ENCODE measurements at regions not wholly inside any gene's neighbourhood (a gene's known extent, or its start where the extent isn't known, plus 50 kb on each side); places are given as distances from the start of the nearest gene placed in this dataset.

GRCh38 chr12:113740699-113741098 lies 225.4 kb downstream of the RBM19 start:
- no peaks in the 10 kb centered on the region for H3K36me3 ChIP-seq (ENCODE audit: insufficient read depth, low read length)

GRCh38 chr12:113735131-113735530 lies 231.0 kb downstream of the RBM19 start:
- no peak overlapping the region for H3K4me3 ChIP-seq (ENCODE audit: low read length)

More at GRCh38 chr12:113740699-113741098, 225.4 kb downstream of the RBM19 start:
- Histone ChIP-seq H3K79me2 (ENCODE audit: low read length) (no peaks in the 10 kb centered on the region), H3K9ac (ENCODE audit: low read length) (no peak overlapping the region), H3K4me3 (ENCODE audit: low read length) (no peak overlapping the region), H4K20me1 (ENCODE audit: insufficient read depth, low read depth, low read length) (no peaks in the 10 kb centered on the region), H3K4me1 (ENCODE audit: low read length) (no peaks in the 10 kb centered on the region), H3K9me3 (ENCODE audit: low read length) (no peaks in the 10 kb centered on the region), H3K4me2 (ENCODE audit: low read depth, low read length, poor library complexity, severe bottlenecking) (no peak overlapping the region), H3K9me2 (replicated peaks; ENCODE audit: insufficient read depth, low read length) (no peaks in the 10 kb centered on the region), H2AFZ (ENCODE audit: low read length) (no peak overlapping the region), H3K27me3 (ENCODE audit: low read length) (no peaks in the 10 kb centered on the region), H3K27ac (ENCODE audit: low read length) (no peak overlapping the region)
- DNase-seq: no peak

DNA sequence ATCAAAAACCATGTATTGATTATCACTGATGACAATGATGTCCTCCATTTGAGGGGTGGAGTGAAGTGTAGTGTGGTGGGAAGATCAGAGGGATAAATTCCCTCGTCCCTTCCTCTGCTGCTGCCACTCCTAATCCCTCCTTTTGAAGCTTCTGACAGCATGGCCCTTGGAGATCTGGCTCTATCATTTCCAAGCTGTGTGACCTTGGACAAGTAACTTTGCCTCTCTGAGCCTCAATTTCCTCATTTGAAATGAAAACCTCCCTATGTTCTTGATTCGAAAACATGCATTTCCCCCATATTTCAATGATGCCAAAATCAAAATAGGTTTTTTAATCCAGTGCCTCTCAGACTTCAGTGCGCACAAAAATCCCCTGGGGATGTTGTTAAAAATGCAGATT lies 231.6 kb downstream of the RBM19 start:
- H3K36me3 ChIP-seq (ENCODE audit: insufficient read depth, low read length): no peaks in the 10 kb centered on the region
- no peaks in the 10 kb centered on the region for H3K27me3 ChIP-seq (ENCODE audit: low read length)
- no peak overlapping the region for H3K9ac ChIP-seq (ENCODE audit: low read length)
- no peak overlapping the region for H3K4me3 ChIP-seq (ENCODE audit: low read length)
- no peak overlapping the region for H3K27ac ChIP-seq (ENCODE audit: low read length)
- H3K4me2 ChIP-seq (ENCODE audit: low read depth, low read length, poor library complexity, severe bottlenecking): no peak overlapping the region
- H3K79me2 ChIP-seq (ENCODE audit: low read length): no peaks in the 10 kb centered on the region
- no peaks in the 10 kb centered on the region for H3K4me1 ChIP-seq (ENCODE audit: low read length)
- DNase-seq: no peak
- H4K20me1 ChIP-seq (ENCODE audit: insufficient read depth, low read depth, low read length): no peaks in the 10 kb centered on the region
- no peak overlapping the region for H2AFZ ChIP-seq (ENCODE audit: low read length)
- H3K9me3 ChIP-seq (ENCODE audit: low read length): no peaks in the 10 kb centered on the region
- no peaks in the 10 kb centered on the region for H3K9me2 ChIP-seq (replicated peaks; ENCODE audit: insufficient read depth, low read length)

More at GRCh38 chr12:113735131-113735530, 231.0 kb downstream of the RBM19 start:
- no peak overlapping the region for H3K9ac ChIP-seq (ENCODE audit: low read length)
- no peak for DNase-seq
- H3K36me3 ChIP-seq (ENCODE audit: insufficient read depth, low read length): no peaks in the 10 kb centered on the region
- no peaks in the 10 kb centered on the region for H3K4me1 ChIP-seq (ENCODE audit: low read length)
- no peaks in the 10 kb centered on the region for H3K27me3 ChIP-seq (ENCODE audit: low read length)
- no peaks in the 10 kb centered on the region for H4K20me1 ChIP-seq (ENCODE audit: insufficient read depth, low read depth, low read length)
- H3K9me3 ChIP-seq (ENCODE audit: low read length): no peaks in the 10 kb centered on the region
- no peak overlapping the region for H3K4me2 ChIP-seq (ENCODE audit: low read depth, low read length, poor library complexity, severe bottlenecking)
- no peak overlapping the region for H2AFZ ChIP-seq (ENCODE audit: low read length)
- H3K27ac ChIP-seq (ENCODE audit: low read length): no peak overlapping the region
- no peaks in the 10 kb centered on the region for H3K9me2 ChIP-seq (replicated peaks; ENCODE audit: insufficient read depth, low read length)
- no peaks in the 10 kb centered on the region for H3K79me2 ChIP-seq (ENCODE audit: low read length)

DNA sequence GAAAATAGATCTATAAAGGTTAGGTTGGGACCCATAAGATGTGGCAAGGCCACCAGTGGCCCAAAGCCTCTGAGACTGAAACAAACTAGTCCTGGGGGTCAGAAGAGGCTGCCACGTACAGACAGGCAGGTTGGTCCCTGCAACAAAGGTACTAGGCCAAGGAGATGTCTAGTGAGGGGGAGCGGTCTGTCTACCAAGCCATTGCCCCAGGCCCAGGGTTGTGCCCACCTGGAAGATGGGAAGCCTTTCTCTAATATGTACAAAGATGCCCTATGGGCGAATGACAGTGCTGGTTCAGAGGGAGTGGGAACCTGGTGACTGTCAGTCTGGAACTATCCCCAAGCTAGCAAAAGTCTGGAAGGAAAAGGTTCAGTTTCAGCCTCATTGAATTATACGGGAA lies 233.2 kb downstream of the RBM19 start:
- no peak for DNase-seq
- Histone ChIP-seq H2AFZ (ENCODE audit: low read length) (no peak overlapping the region), H3K9me2 (replicated peaks; ENCODE audit: insufficient read depth, low read length) (no peaks in the 10 kb centered on the region), H3K9ac (ENCODE audit: low read length) (no peak overlapping the region), H3K4me3 (ENCODE audit: low read length) (no peak overlapping the region), H3K4me1 (ENCODE audit: low read length) (no peaks in the 10 kb centered on the region), H3K4me2 (ENCODE audit: low read depth, low read length, poor library complexity, severe bottlenecking) (no peak overlapping the region), H3K79me2 (ENCODE audit: low read length) (no peaks in the 10 kb centered on the region), H3K27ac (ENCODE audit: low read length) (no peak overlapping the region), H3K9me3 (ENCODE audit: low read length) (no peaks in the 10 kb centered on the region), H3K36me3 (ENCODE audit: insufficient read depth, low read length) (no peaks in the 10 kb centered on the region), H3K27me3 (ENCODE audit: low read length) (no peaks in the 10 kb centered on the region), H4K20me1 (ENCODE audit: insufficient read depth, low read depth, low read length) (no peaks in the 10 kb centered on the region)

- Histone ChIP-seq H3K9ac (ENCODE audit: low read length) (no peak overlapping the region), H3K4me3 (ENCODE audit: low read length) (no peak overlapping the region), H4K20me1 (ENCODE audit: insufficient read depth, low read depth, low read length) (no peaks in the 10 kb centered on the region), H3K27me3 (ENCODE audit: low read length) (no peaks in the 10 kb centered on the region), H2AFZ (ENCODE audit: low read length) (no peak overlapping the region), H3K9me3 (ENCODE audit: low read length) (no peaks in the 10 kb centered on the region), H3K27ac (ENCODE audit: low read length) (no peak overlapping the region), H3K4me1 (ENCODE audit: low read length) (no peaks in the 10 kb centered on the region), H3K36me3 (ENCODE audit: insufficient read depth, low read length) (no peaks in the 10 kb centered on the region), H3K4me2 (ENCODE audit: low read depth, low read length, poor library complexity, severe bottlenecking) (no peak overlapping the region), H3K9me2 (replicated peaks; ENCODE audit: insufficient read depth, low read length) (no peaks in the 10 kb centered on the region), H3K79me2 (ENCODE audit: low read length) (no peaks in the 10 kb centered on the region)
- DNase-seq: no peak
These were observed 238.5 kb downstream of the RBM19 start for GRCh38 chr12:113727651-113728061.

DNA sequence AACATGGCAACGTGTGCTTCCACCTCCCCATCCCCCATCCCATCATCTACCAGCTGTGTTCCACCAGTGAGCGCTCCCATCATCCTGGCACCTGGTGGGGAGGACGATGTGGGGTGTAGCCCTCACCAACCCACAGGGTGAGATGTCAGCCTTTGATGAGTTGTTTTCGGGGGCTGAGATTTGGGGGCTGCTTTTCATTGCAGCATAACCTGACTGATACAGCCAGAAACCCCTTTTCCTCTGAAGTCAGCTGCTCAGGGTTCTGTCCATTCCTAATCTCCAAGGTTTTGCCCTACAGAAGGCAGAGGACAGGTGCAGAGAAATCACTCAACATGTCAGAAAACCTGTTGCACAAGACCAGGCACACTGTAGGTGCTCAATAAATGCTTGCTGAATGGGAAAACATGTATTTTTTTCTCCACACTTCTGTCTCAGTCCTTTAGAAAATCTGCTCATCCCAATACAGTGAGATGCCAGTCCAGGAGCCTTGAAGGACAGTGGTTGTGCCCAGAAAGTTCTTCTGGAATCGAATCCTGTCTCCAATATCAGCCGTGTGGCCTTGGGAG lies 239.8 kb downstream of the RBM19 start:
- no peaks in the 10 kb centered on the region for H3K9me3 ChIP-seq (ENCODE audit: low read length)
- no peak overlapping the region for H3K9ac ChIP-seq (ENCODE audit: low read length)
- H2AFZ ChIP-seq (ENCODE audit: low read length): no peak overlapping the region
- no peaks in the 10 kb centered on the region for H3K4me1 ChIP-seq (ENCODE audit: low read length)
- H3K27me3 ChIP-seq (ENCODE audit: low read length): no peaks in the 10 kb centered on the region
- H3K4me3 ChIP-seq (ENCODE audit: low read length): no peak overlapping the region
- H3K79me2 ChIP-seq (ENCODE audit: low read length): no peaks in the 10 kb centered on the region
- H3K9me2 ChIP-seq (replicated peaks; ENCODE audit: insufficient read depth, low read length): no peaks in the 10 kb centered on the region
- H3K4me2 ChIP-seq (ENCODE audit: low read depth, low read length, poor library complexity, severe bottlenecking): no peak overlapping the region
- no peaks in the 10 kb centered on the region for H3K36me3 ChIP-seq (ENCODE audit: insufficient read depth, low read length)
- H4K20me1 ChIP-seq (ENCODE audit: insufficient read depth, low read depth, low read length): no peaks in the 10 kb centered on the region
- no peak overlapping the region for H3K27ac ChIP-seq (ENCODE audit: low read length)
- no peak for DNase-seq

DNA sequence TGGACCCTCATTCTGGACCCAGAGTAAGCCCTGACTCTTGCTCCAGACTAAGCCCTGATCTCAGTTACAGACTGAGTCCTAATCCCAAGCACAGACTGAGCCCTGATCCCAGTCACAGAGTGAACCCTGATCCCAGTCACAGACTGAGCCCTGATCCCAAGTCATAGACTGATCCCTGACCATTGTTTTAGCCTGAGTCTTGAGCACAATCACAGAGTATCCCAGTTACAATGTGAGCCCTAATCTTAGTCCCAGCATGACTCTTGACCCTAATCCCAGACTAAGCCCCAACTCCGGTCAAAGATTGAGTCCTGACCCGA lies 240.6 kb downstream of the RBM19 start:
- no peak for DNase-seq
- Histone ChIP-seq H3K36me3 (ENCODE audit: insufficient read depth, low read length) (no peaks in the 10 kb centered on the region), H2AFZ (ENCODE audit: low read length) (no peak overlapping the region), H3K4me3 (ENCODE audit: low read length) (no peak overlapping the region), H3K9ac (ENCODE audit: low read length) (no peak overlapping the region), H3K79me2 (ENCODE audit: low read length) (no peaks in the 10 kb centered on the region), H3K27ac (ENCODE audit: low read length) (no peak overlapping the region), H3K9me2 (replicated peaks; ENCODE audit: insufficient read depth, low read length) (no peaks in the 10 kb centered on the region), H3K4me1 (ENCODE audit: low read length) (no peaks in the 10 kb centered on the region), H3K4me2 (ENCODE audit: low read depth, low read length, poor library complexity, severe bottlenecking) (no peak overlapping the region), H3K27me3 (ENCODE audit: low read length) (no peaks in the 10 kb centered on the region), H3K9me3 (ENCODE audit: low read length) (no peaks in the 10 kb centered on the region), H4K20me1 (ENCODE audit: insufficient read depth, low read depth, low read length) (no peaks in the 10 kb centered on the region)

DNA sequence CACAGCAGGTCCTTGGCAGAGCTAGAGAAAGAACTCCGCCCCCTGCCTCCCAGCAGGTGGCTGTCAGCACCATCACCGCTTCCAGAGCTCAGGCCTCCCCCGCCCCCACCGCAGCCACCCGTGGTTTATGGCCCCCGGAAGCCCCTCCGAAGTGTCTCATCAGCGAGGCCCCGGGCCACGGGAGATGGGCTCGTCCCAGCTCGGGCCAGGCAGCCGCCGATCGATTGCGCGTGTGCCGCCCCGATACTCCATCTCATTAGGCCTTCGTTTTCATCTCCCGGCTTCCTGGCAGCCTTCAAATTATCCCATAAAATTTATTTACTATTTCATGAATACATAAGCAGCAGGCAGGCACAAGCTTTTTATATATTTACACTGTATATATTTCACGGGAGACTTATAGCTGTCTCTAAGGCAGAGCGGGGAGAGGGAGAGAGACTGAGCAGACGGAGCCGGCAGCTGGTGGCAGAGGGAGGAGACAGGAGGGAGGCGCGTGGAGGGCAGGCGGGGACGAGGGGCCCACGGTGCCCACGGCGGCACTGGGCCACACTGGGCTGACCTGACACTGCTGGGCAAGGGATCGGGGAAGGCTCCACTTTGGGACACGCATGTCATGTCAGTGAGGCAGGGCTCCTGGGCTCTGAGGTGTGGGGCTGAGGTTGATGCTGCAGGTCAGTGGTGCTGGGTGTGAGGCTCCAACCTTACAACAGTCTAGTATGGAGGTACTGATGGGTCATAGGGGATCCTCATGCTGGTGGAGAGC lies 241.2 kb downstream of the RBM19 start:
- Histone ChIP-seq H3K9me2 (replicated peaks; ENCODE audit: insufficient read depth, low read length) (no peaks in the 10 kb centered on the region), H3K4me3 (ENCODE audit: low read length) (no peak overlapping the region), H3K4me2 (ENCODE audit: low read depth, low read length, poor library complexity, severe bottlenecking) (no peak overlapping the region), H3K9ac (ENCODE audit: low read length) (no peak overlapping the region), H3K79me2 (ENCODE audit: low read length) (no peaks in the 10 kb centered on the region), H3K27ac (ENCODE audit: low read length) (no peak overlapping the region), H4K20me1 (ENCODE audit: insufficient read depth, low read depth, low read length) (no peaks in the 10 kb centered on the region), H3K9me3 (ENCODE audit: low read length) (no peaks in the 10 kb centered on the region), H3K27me3 (ENCODE audit: low read length) (no peaks in the 10 kb centered on the region), H2AFZ (ENCODE audit: low read length) (no peak overlapping the region), H3K4me1 (ENCODE audit: low read length) (no peaks in the 10 kb centered on the region), H3K36me3 (ENCODE audit: insufficient read depth, low read length) (no peaks in the 10 kb centered on the region)
- no peak for DNase-seq
